GM23338 (cell line): ENCODE measurements at regions not wholly inside any gene's neighbourhood (a gene's known extent, or its start where the extent isn't known, plus 50 kb on each side); places are given as distances from the start of the nearest gene placed in this dataset.
"Not testable (repeated sequence)": the region's sequence is repeated elsewhere in the genome, so short reads cannot be mapped to it uniquely, and the experiment has no call there.

Experiments used
- ATAC-seq: fragments of 200-7000 bp; cut with Tn5 transposase; 3 replicates; pipeline ENCODE4 v1.9.1; 2020
- DNase-seq: peaks from one replicate; pipeline ENCODE4 v3.0.0-alpha.2; 2015; ENCODE audit warnings: low spot score
- H2AFZ ChIP-seq: fragments of 200-600 bp; sonication (generic); 2 replicates; pipeline ENCODE4 v1.8.0; 2016; ENCODE audit warnings: antibody characterized with exemption, mild to moderate bottlenecking, moderate library complexity
- H3F3A ChIP-seq: fragments of 200-600 bp; sonication (generic); replicated peaks from 2 replicates; pipeline ENCODE4 v1.8.0; 2017; ENCODE audit warnings: antibody characterized with exemption, mixed run types, low read depth
- H3K27ac ChIP-seq: fragments of 200-600 bp; sonication (generic); 2 replicates; pipeline ENCODE4 v1.6.1; 2016; ENCODE audit warnings: low read depth
- H3K27me3 ChIP-seq: fragments of 200-600 bp; sonication (generic); 2 replicates; pipeline ENCODE4 v1.8.0; 2016; ENCODE audit warnings: mild to moderate bottlenecking, mixed run types, moderate library complexity; ENCODE audit not compliant: insufficient read depth
- H3K36me3 ChIP-seq: fragments of 200-600 bp; sonication (generic); 2 replicates; pipeline ENCODE4 v1.8.0; 2016; ENCODE audit warnings: mild to moderate bottlenecking; ENCODE audit not compliant: insufficient read depth
- H3K4me1 ChIP-seq: fragments of 200-600 bp; sonication (generic); 2 replicates; pipeline ENCODE4 v1.8.0; 2016; ENCODE audit warnings: mild to moderate bottlenecking, moderate library complexity; ENCODE audit not compliant: insufficient read depth
- H3K4me2 ChIP-seq: fragments of 200-600 bp; sonication (generic); 2 replicates; pipeline ENCODE4 v1.7.1; 2017; ENCODE audit warnings: mixed run types
- H3K4me3 ChIP-seq: fragments of 200-600 bp; sonication (generic); 2 replicates; pipeline ENCODE4 v1.6.1; 2016; ENCODE audit warnings: mixed run types
- H3K79me2 ChIP-seq: fragments of 200-600 bp; sonication (generic); replicated peaks from 2 replicates; pipeline ENCODE4 v1.8.0; 2017; ENCODE audit warnings: mild to moderate bottlenecking; ENCODE audit not compliant: insufficient read depth
- H3K9me2 ChIP-seq: fragments of 200-600 bp; sonication (generic); 2 replicates; pipeline ENCODE4 v1.8.0; 2017; ENCODE audit not compliant: insufficient read depth
- H4K20me1 ChIP-seq: fragments of 200-600 bp; sonication (generic); replicated peaks from 2 replicates; pipeline ENCODE4 v1.8.0; 2017; ENCODE audit warnings: mild to moderate bottlenecking; ENCODE audit not compliant: insufficient read depth
- H3K27ac Mint-ChIP-seq: 2 replicates; pipeline ENCODE4 v1.8.0; 2020; ENCODE audit warnings: inconsistent platforms, mild to moderate bottlenecking, moderate library complexity, mixed read lengths
- H3K27me3 Mint-ChIP-seq: 3 replicates; pipeline ENCODE4 v1.8.0; 2022; ENCODE audit warnings: low read depth, mild to moderate bottlenecking, moderate library complexity, mixed read lengths, inconsistent platforms; ENCODE audit not compliant: insufficient read depth, poor library complexity
- H3K36me3 Mint-ChIP-seq: 3 replicates; pipeline ENCODE4 v1.8.0; 2021; ENCODE audit warnings: low read depth, mild to moderate bottlenecking, inconsistent platforms, moderate library complexity, mixed read lengths
- H3K4me1 Mint-ChIP-seq: 3 replicates; pipeline ENCODE4 v1.8.0; 2020; ENCODE audit warnings: mild to moderate bottlenecking, inconsistent platforms, mixed read lengths
- H3K4me3 Mint-ChIP-seq: 3 replicates; pipeline ENCODE4 v1.8.0; 2021; ENCODE audit warnings: moderate library complexity, mild to moderate bottlenecking, inconsistent platforms, mixed read lengths
- H3K9me3 Mint-ChIP-seq: 3 replicates; pipeline ENCODE4 v1.8.0; 2020; ENCODE audit warnings: moderate library complexity, mild to moderate bottlenecking, inconsistent platforms, mixed read lengths
- CREB1 ChIP-seq: fragments of 250-450 bp; sonication (Bioruptor Pico); IDR thresholded peaks from 2 replicates; pipeline ENCODE4 v1.5.0; 2020; ENCODE audit warnings: low read depth, mild to moderate bottlenecking, moderate library complexity
- EZH2 ChIP-seq: fragments of 200-600 bp; sonication (generic); IDR thresholded peaks from one replicate; pipeline ENCODE4 v1.8.0; 2017; ENCODE audit warnings: antibody characterized with exemption, mild to moderate bottlenecking, low read depth; ENCODE audit not compliant: unreplicated experiment
- EZH2phosphoT487 ChIP-seq: fragments of 200-600 bp; sonication (generic); IDR thresholded peaks from one replicate; pipeline ENCODE4 v1.8.1; 2018; ENCODE audit warnings: antibody characterized with exemption; ENCODE audit not compliant: unreplicated experiment
- NANOG ChIP-seq: IDR thresholded peaks from 2 replicates; pipeline ENCODE4 v1.6.1; 2016; ENCODE audit warnings: antibody characterized with exemption, borderline replicate concordance
- POLR2AphosphoS5 ChIP-seq: IDR thresholded peaks from 2 replicates; pipeline ENCODE4 v1.6.1; 2016; ENCODE audit warnings: antibody characterized with exemption, low read depth
- ZNF114 ChIP-seq: fragments of 250-450 bp; sonication (Bioruptor Pico); IDR thresholded peaks from 2 replicates; pipeline ENCODE4 v1.5.0; 2020; ENCODE audit warnings: mild to moderate bottlenecking, moderate library complexity
- ZNF331 ChIP-seq: fragments of 250-450 bp; sonication (Bioruptor Pico); IDR thresholded peaks from 2 replicates; pipeline ENCODE4 v1.5.0; 2020; ENCODE audit warnings: low read depth, mild to moderate bottlenecking, moderate library complexity
- TF ChIP-seq, protein P1 (sequence below): IDR thresholded peaks from one replicate; pipeline ENCODE4 v1.6.1; 2018; ENCODE audit warnings: antibody characterized with exemption; ENCODE audit not compliant: unreplicated experiment
- TF ChIP-seq, protein P2 (sequence below): fragments of 250-450 bp; sonication (Bioruptor Pico); IDR thresholded peaks from 2 replicates; pipeline ENCODE4 v1.5.0; 2020; ENCODE audit warnings: mild to moderate bottlenecking, moderate library complexity
- TF ChIP-seq, protein P3 (sequence below), 2 experiments: fragments of 200-600 bp in 1 of 2; sonication (generic) in 1 of 2; conservative IDR thresholded peaks; 2 replicates each; pipeline versions ENCODE4 v1.5.1 to v1.6.1; 2016 to 2017; ENCODE audit warnings: antibody characterized with exemption in 2 of 2, low read depth in 2 of 2, mild to moderate bottlenecking in 2 of 2, moderate library complexity in 1 of 2

DNA sequence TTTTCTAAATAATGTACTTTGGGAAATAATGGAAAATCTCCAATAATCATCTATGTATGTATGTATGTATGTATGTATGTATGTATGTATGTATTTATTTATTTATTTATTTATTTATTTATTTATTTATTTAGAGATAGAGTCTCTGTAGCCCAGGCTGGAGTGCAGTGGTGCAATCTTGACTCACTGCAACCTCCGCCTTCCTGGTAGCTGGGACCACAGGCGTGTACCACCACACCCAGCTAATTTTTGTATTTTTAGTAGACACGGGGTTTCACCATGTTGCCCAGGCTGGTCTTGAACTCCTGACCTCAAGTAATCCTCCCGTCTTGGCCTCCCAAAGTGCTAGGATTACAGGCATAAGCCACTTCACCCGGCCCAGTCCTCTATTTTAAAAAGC, 91.5 kb upstream of the NAP1L1 start:
- not testable (repeated sequence) for H3K79me2 ChIP-seq, H4K20me1 ChIP-seq, H3K4me3 Mint-ChIP-seq, H3F3A ChIP-seq, ATAC-seq, H3K36me3 Mint-ChIP-seq, DNase-seq, H3K4me1 Mint-ChIP-seq, H3K27ac ChIP-seq, H3K4me1 ChIP-seq, H2AFZ ChIP-seq, H3K4me2 ChIP-seq, H3K27me3 Mint-ChIP-seq, H3K27me3 ChIP-seq, H3K9me2 ChIP-seq, H3K9me3 Mint-ChIP-seq, H3K4me3 ChIP-seq, H3K27ac Mint-ChIP-seq, H3K36me3 ChIP-seq

DNA sequence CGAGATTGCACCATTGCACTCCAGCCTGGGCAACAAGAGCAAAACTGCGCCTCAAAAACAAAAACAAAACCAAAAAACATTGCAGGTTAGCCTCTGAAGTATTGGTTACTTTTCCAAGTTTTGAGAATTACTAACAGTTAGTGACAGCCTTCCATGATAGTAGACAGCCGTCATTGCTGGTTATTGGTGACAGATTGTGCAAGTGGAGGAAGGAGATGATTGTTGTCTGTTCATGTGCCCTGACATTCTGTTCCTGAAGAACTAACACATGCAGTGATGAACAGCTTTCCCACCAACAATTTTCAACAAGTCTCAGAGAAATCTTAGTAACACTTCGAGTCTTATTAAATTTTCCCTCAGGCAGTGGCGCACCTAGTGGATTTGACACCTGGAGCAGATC, 89.3 kb upstream of the NAP1L1 start:
- no peak overlapping the region for H3K27ac ChIP-seq
- H3K36me3 ChIP-seq = no peaks in the 10 kb centered on the region
- no peak overlapping the region for H3K4me3 Mint-ChIP-seq
- H3K27ac Mint-ChIP-seq = no peak overlapping the region
- no peak for ATAC-seq
- H3K9me3 Mint-ChIP-seq = no peaks in the 10 kb centered on the region
- H3K4me1 ChIP-seq = no peaks in the 10 kb centered on the region; the same call in 1 of the 2 replicates
- H3K79me2 ChIP-seq = no peaks in the 10 kb centered on the region
- H3K27me3 ChIP-seq = no peaks in the 10 kb centered on the region
- no peak for DNase-seq
- H2AFZ ChIP-seq = peak overlapping the region; percentile 66; the same call in 1 of the 2 replicates
- no peaks in the 10 kb centered on the region for H4K20me1 ChIP-seq
- H3K27me3 Mint-ChIP-seq = no peaks in the 10 kb centered on the region
- H3F3A ChIP-seq = no peaks in the 10 kb centered on the region
- peaks cover 6% of the 10 kb centered on the region; the same call in 1 of the 2 replicates for H3K9me2 ChIP-seq
- H3K36me3 Mint-ChIP-seq = no peaks in the 10 kb centered on the region
- no peak overlapping the region for H3K4me2 ChIP-seq
- no peaks in the 10 kb centered on the region; the same call in 2 of the 3 replicates for H3K4me1 Mint-ChIP-seq
- H3K4me3 ChIP-seq = no peak overlapping the region
- no peak for TF ChIP-seq NANOG
- TF ChIP-seq, protein P1, sequence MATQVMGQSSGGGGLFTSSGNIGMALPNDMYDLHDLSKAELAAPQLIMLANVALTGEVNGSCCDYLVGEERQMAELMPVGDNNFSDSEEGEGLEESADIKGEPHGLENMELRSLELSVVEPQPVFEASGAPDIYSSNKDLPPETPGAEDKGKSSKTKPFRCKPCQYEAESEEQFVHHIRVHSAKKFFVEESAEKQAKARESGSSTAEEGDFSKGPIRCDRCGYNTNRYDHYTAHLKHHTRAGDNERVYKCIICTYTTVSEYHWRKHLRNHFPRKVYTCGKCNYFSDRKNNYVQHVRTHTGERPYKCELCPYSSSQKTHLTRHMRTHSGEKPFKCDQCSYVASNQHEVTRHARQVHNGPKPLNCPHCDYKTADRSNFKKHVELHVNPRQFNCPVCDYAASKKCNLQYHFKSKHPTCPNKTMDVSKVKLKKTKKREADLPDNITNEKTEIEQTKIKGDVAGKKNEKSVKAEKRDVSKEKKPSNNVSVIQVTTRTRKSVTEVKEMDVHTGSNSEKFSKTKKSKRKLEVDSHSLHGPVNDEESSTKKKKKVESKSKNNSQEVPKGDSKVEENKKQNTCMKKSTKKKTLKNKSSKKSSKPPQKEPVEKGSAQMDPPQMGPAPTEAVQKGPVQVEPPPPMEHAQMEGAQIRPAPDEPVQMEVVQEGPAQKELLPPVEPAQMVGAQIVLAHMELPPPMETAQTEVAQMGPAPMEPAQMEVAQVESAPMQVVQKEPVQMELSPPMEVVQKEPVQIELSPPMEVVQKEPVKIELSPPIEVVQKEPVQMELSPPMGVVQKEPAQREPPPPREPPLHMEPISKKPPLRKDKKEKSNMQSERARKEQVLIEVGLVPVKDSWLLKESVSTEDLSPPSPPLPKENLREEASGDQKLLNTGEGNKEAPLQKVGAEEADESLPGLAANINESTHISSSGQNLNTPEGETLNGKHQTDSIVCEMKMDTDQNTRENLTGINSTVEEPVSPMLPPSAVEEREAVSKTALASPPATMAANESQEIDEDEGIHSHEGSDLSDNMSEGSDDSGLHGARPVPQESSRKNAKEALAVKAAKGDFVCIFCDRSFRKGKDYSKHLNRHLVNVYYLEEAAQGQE = no peak
- no peak for TF ChIP-seq EZH2phosphoT487
- TF ChIP-seq, protein P2, sequence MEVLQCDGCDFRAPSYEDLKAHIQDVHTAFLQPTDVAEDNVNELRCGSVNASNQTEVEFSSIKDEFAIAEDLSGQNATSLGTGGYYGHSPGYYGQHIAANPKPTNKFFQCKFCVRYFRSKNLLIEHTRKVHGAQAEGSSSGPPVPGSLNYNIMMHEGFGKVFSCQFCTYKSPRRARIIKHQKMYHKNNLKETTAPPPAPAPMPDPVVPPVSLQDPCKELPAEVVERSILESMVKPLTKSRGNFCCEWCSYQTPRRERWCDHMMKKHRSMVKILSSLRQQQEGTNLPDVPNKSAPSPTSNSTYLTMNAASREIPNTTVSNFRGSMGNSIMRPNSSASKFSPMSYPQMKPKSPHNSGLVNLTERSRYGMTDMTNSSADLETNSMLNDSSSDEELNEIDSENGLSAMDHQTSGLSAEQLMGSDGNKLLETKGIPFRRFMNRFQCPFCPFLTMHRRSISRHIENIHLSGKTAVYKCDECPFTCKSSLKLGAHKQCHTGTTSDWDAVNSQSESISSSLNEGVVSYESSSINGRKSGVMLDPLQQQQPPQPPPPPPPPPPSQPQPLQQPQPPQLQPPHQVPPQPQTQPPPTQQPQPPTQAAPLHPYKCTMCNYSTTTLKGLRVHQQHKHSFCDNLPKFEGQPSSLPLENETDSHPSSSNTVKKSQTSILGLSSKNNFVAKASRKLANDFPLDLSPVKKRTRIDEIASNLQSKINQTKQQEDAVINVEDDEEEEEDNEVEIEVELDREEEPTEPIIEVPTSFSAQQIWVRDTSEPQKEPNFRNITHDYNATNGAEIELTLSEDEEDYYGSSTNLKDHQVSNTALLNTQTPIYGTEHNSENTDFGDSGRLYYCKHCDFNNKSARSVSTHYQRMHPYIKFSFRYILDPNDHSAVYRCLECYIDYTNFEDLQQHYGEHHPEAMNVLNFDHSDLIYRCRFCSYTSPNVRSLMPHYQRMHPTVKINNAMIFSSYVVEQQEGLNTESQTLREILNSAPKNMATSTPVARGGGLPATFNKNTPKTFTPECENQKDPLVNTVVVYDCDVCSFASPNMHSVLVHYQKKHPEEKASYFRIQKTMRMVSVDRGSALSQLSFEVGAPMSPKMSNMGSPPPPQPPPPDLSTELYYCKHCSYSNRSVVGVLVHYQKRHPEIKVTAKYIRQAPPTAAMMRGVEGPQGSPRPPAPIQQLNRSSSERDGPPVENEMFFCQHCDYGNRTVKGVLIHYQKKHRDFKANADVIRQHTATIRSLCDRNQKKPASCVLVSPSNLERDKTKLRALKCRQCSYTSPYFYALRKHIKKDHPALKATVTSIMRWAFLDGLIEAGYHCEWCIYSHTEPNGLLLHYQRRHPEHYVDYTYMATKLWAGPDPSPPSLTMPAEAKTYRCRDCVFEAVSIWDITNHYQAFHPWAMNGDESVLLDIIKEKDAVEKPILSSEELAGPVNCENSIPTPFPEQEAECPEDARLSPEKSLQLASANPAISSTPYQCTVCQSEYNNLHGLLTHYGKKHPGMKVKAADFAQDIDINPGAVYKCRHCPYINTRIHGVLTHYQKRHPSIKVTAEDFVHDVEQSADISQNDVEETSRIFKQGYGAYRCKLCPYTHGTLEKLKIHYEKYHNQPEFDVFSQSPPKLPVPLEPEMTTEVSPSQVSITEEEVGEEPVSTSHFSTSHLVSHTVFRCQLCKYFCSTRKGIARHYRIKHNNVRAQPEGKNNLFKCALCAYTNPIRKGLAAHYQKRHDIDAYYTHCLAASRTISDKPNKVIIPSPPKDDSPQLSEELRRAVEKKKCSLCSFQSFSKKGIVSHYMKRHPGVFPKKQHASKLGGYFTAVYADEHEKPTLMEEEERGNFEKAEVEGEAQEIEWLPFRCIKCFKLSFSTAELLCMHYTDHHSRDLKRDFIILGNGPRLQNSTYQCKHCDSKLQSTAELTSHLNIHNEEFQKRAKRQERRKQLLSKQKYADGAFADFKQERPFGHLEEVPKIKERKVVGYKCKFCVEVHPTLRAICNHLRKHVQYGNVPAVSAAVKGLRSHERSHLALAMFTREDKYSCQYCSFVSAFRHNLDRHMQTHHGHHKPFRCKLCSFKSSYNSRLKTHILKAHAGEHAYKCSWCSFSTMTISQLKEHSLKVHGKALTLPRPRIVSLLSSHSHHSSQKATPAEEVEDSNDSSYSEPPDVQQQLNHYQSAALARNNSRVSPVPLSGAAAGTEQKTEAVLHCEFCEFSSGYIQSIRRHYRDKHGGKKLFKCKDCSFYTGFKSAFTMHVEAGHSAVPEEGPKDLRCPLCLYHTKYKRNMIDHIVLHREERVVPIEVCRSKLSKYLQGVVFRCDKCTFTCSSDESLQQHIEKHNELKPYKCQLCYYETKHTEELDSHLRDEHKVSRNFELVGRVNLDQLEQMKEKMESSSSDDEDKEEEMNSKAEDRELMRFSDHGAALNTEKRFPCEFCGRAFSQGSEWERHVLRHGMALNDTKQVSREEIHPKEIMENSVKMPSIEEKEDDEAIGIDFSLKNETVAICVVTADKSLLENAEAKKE (CRISPR knock-in tag) = no peak
- no peak for TF ChIP-seq CREB1 (CRISPR knock-in tag)
- TF ChIP-seq ZNF114 (CRISPR knock-in tag) = no peak
- TF ChIP-seq EZH2 = no peak
- TF ChIP-seq ZNF331 = no peak
- no peak for TF ChIP-seq POLR2AphosphoS5
- TF ChIP-seq, protein P3, sequence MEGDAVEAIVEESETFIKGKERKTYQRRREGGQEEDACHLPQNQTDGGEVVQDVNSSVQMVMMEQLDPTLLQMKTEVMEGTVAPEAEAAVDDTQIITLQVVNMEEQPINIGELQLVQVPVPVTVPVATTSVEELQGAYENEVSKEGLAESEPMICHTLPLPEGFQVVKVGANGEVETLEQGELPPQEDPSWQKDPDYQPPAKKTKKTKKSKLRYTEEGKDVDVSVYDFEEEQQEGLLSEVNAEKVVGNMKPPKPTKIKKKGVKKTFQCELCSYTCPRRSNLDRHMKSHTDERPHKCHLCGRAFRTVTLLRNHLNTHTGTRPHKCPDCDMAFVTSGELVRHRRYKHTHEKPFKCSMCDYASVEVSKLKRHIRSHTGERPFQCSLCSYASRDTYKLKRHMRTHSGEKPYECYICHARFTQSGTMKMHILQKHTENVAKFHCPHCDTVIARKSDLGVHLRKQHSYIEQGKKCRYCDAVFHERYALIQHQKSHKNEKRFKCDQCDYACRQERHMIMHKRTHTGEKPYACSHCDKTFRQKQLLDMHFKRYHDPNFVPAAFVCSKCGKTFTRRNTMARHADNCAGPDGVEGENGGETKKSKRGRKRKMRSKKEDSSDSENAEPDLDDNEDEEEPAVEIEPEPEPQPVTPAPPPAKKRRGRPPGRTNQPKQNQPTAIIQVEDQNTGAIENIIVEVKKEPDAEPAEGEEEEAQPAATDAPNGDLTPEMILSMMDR (conservative IDR thresholded peaks at IDR 0.05; ENCODE audit: low read depth in 2 of 2) = no peak
